ENCODE measurements at regions not wholly inside any gene's neighbourhood (a gene's known extent, or its start where the extent isn't known, plus 50 kb on each side); places are given as distances from the start of the nearest gene placed in this dataset.

DNA sequence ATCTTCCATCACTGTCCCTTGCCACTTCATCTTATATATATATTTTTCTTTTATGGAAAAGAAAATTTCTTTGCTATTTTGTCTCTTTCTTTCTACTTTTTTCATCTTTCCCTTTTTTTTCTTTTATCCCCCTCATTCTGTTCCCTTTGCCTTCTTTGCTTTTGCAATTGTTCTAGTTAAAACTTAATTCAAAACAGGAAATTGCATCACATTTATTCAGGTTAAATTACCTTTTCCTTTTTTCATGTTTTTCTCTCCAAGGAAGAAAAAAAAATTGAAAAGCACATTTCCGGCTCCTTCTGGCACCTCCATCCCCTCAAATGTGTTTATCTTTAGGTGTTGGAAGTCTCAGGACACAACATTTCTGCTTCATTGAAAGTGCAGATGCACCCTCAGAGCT lies 176.9 kb downstream of the FGF1 start:
- Histone ChIP-seq H3K4me1 (ENCODE audit: control insufficient read depth, insufficient read depth, low read length) (no peaks in the 10 kb centered on the region), H3K9me3 (ENCODE audit: control insufficient read depth, insufficient read depth, low read length) (no peaks in the 10 kb centered on the region), H3K27me3 (ENCODE audit: control insufficient read depth, insufficient read depth, low read length) (no peaks in the 10 kb centered on the region), H3K4me3 (ENCODE audit: low read length) (no peak overlapping the region), H3K36me3 (ENCODE audit: control insufficient read depth, insufficient read depth, low read length) (no peaks in the 10 kb centered on the region), H3K27ac (ENCODE audit: low read length) (no peak overlapping the region)
- no peak for DNase-seq (ENCODE audit: low read depth, low spot score)
- WGBS (ENCODE audit: insufficient coverage, insufficient read length) = no CpG with 5 or more reads among the region's 1 CpG

DNA sequence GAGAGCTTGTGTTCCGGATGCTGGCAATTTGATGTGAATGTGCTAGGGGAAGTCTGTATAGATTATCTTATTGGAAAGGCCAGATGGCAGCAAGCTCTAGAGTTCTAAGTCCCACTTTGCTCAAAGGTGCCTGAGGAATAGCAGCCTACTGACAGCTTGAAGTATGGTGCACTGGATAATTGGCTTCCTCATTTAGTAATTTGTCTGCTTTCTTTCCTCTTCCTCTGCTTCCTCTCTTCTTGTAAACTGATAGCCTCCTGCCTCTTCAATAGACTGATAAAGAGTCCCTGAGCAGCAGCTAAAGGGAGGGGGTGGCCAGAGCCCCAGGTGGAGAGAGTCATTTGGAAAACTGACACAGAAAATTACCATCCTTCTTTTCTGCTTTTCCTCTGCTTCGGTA lies 177.3 kb downstream of the FGF1 start:
- DNase-seq (ENCODE audit: low read depth, low spot score) = no peak
- no peaks in the 10 kb centered on the region for H3K27me3 ChIP-seq (ENCODE audit: control insufficient read depth, insufficient read depth, low read length)
- no peak overlapping the region for H3K27ac ChIP-seq (ENCODE audit: low read length)
- no peaks in the 10 kb centered on the region for H3K36me3 ChIP-seq (ENCODE audit: control insufficient read depth, insufficient read depth, low read length)
- no peaks in the 10 kb centered on the region for H3K4me1 ChIP-seq (ENCODE audit: control insufficient read depth, insufficient read depth, low read length)
- WGBS (ENCODE audit: insufficient coverage, insufficient read length) = no CpG with 5 or more reads among the region's 2 CpGs
- H3K9me3 ChIP-seq (ENCODE audit: control insufficient read depth, insufficient read depth, low read length) = no peaks in the 10 kb centered on the region
- H3K4me3 ChIP-seq (ENCODE audit: low read length) = no peak overlapping the region

DNA sequence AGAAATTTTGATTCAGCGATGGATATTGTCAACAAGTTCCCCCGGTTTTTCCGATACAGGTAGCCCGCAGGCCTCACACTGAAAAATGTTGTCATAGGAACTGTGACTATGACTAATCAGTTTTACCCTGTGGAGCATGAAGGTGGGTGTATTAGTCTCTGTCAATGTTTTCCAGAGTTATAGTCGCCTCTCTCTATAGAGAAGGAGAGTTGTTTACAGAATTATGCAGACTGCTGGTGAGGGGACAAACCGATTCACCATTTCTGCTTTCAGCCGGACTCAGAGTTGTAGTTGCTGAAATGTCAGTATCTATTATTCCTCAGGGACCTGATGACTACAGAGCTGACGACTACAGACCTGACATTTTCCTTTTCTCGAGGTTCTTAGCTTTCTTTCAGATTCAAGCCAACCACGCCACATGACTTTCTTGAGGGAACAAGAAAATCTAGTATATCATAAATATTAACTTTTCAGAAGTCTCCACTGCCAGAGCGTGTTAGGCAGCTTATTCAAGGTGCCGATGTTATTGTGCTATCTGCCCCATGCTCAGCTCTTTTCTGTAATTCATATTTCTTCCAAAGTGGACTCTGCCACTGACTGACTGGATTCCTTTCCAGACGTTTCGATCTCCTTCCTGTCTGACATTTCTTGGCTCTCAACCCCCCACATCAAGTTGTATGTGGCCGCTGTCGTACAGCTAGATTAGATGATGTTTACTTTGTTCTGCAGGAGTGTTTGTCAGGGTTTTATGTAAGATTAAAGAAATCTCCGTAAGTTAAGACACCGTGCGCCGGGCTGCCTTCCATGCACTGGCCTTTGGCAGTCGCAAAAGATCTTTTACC lies 178.1 kb downstream of the FGF1 start:
- Histone ChIP-seq H3K27ac (ENCODE audit: low read length) (no peak overlapping the region), H3K9me3 (ENCODE audit: control insufficient read depth, insufficient read depth, low read length) (no peaks in the 10 kb centered on the region), H3K27me3 (ENCODE audit: control insufficient read depth, insufficient read depth, low read length) (no peaks in the 10 kb centered on the region), H3K36me3 (ENCODE audit: control insufficient read depth, insufficient read depth, low read length) (no peaks in the 10 kb centered on the region), H3K4me3 (ENCODE audit: low read length) (no peak overlapping the region), H3K4me1 (ENCODE audit: control insufficient read depth, insufficient read depth, low read length) (no peaks in the 10 kb centered on the region)
- no peak for DNase-seq (ENCODE audit: low read depth, low spot score)
- no CpG with 5 or more reads among the region's 21 CpGs for WGBS (ENCODE audit: insufficient coverage, insufficient read length)

DNA sequence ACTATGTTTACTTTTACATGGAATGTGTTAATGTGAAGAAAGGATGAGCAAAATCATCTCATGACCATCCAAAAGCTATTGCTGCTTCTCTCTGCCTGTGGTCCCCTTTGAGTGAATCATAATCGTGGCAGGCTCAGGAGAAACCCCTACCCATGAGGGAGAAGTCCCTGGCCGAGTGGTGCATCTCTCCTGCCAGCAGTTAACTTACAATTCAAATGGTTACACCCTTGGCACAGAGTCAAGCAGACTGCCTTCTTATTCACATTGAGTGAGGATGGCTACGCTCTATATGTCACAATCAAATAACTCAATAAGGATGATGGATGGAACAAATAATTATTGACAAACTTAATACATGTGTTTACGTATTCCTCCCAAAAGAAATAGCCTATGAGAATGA lies 179.1 kb downstream of the FGF1 start:
- Histone ChIP-seq H3K4me3 (ENCODE audit: low read length) (no peak overlapping the region), H3K9me3 (ENCODE audit: control insufficient read depth, insufficient read depth, low read length) (no peaks in the 10 kb centered on the region), H3K4me1 (ENCODE audit: control insufficient read depth, insufficient read depth, low read length) (no peaks in the 10 kb centered on the region), H3K27me3 (ENCODE audit: control insufficient read depth, insufficient read depth, low read length) (no peaks in the 10 kb centered on the region), H3K36me3 (ENCODE audit: control insufficient read depth, insufficient read depth, low read length) (no peaks in the 10 kb centered on the region), H3K27ac (ENCODE audit: low read length) (no peak overlapping the region)
- no peak for DNase-seq (ENCODE audit: low read depth, low spot score)
- no CpG with 5 or more reads among the region's 4 CpGs for WGBS (ENCODE audit: insufficient coverage, insufficient read length)

DNA sequence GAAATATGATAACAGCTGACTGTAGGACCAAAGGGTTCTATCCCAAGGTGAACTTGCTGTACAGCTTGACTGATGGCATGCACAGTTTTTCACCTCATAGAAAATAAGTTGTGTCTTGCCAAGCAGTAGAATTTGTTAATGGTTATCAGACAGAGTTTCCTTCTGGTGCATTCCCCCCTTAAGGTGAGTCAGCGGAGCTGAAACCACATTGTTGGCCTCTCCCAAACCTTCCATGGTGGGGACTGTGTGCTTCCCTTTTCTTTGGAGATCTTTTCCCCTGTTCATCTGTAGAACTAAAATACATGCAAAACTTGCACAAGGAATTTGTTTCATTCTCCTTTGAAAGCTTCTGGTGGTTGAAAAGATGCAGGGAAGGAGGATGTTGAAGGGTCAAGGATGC lies 179.8 kb downstream of the FGF1 start:
- DNase-seq (ENCODE audit: low read depth, low spot score) = no peak
- Histone ChIP-seq H3K27me3 (ENCODE audit: control insufficient read depth, insufficient read depth, low read length) (no peaks in the 10 kb centered on the region), H3K4me3 (ENCODE audit: low read length) (no peak overlapping the region), H3K9me3 (ENCODE audit: control insufficient read depth, insufficient read depth, low read length) (no peaks in the 10 kb centered on the region), H3K4me1 (ENCODE audit: control insufficient read depth, insufficient read depth, low read length) (no peaks in the 10 kb centered on the region), H3K27ac (ENCODE audit: low read length) (no peak overlapping the region), H3K36me3 (ENCODE audit: control insufficient read depth, insufficient read depth, low read length) (no peaks in the 10 kb centered on the region)
- no CpG with 5 or more reads among the region's 1 CpG for WGBS (ENCODE audit: insufficient coverage, insufficient read length)

DNA sequence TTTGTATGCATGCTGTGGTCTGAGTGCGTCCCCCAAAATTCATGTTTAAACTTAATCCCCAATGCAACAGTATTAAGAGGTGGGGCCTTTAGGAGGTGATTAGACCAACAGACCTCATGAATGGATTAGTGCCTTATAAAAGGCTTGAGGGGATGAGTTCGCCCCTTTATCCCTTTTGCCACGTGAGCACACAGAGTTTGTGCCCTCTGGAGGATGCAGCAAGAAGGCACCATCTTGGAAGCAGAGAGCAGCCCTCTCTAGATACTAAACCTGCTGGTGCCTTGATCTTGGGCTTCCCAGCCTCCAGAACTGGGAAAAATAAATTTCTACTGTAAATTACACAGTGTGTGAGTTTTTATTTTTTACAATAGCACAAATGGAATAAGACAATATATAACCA lies 177.1 kb upstream of the SPRY4 start:
- WGBS (ENCODE audit: insufficient coverage, insufficient read length) = no CpG with 5 or more reads among the region's 3 CpGs
- H3K27me3 ChIP-seq (ENCODE audit: control insufficient read depth, insufficient read depth, low read length) = no peaks in the 10 kb centered on the region
- H3K9me3 ChIP-seq (ENCODE audit: control insufficient read depth, insufficient read depth, low read length) = no peaks in the 10 kb centered on the region
- no peaks in the 10 kb centered on the region for H3K36me3 ChIP-seq (ENCODE audit: control insufficient read depth, insufficient read depth, low read length)
- H3K4me1 ChIP-seq (ENCODE audit: control insufficient read depth, insufficient read depth, low read length) = no peaks in the 10 kb centered on the region; the same call in 1 of the 2 replicates
- no peak for DNase-seq (ENCODE audit: low read depth, low spot score)
- H3K4me3 ChIP-seq (ENCODE audit: low read length) = no peak overlapping the region
- H3K27ac ChIP-seq (ENCODE audit: low read length) = no peak overlapping the region

DNA sequence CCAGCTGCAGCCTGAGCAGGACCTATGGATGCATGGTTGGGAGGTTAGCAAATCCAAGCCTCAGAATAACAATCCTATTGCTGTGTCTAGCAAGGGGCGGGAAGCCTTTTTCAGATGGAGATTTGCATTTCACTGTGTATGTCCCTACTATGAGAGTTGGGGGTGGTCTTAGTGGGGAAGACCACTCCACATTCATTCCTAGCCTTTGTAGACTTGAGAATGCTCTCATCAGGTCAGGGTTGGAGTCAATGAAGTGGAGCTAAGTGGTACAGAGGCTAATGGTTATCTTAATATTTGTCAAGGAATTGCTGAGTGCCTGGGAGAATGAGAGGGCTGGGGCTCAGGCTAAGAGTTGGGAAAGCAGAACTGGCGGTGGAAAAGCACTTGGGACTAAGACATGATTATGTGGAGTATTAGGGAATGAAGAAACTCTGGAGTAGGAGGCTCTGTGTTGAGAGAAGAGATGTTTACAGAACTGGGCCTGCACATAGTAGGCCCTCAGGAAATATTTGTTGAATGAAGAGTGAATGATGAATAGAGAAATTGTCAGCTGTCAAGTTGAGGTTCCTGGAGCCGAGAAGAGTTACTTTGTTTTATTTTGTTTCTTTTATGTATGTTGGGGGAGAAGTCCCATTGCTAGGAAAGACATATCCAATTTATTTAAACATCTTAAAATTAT lies 175.5 kb upstream of the SPRY4 start:
- DNase-seq (ENCODE audit: low read depth, low spot score) = no peak
- Histone ChIP-seq H3K27me3 (ENCODE audit: control insufficient read depth, insufficient read depth, low read length) (no peaks in the 10 kb centered on the region), H3K4me1 (ENCODE audit: control insufficient read depth, insufficient read depth, low read length) (no peaks in the 10 kb centered on the region; the same call in 1 of the 2 replicates), H3K36me3 (ENCODE audit: control insufficient read depth, insufficient read depth, low read length) (no peaks in the 10 kb centered on the region), H3K4me3 (ENCODE audit: low read length) (no peak overlapping the region), H3K9me3 (ENCODE audit: control insufficient read depth, insufficient read depth, low read length) (no peaks in the 10 kb centered on the region), H3K27ac (ENCODE audit: low read length) (no peak overlapping the region)
- no CpG with 5 or more reads among the region's 3 CpGs for WGBS (ENCODE audit: insufficient coverage, insufficient read length)

DNA sequence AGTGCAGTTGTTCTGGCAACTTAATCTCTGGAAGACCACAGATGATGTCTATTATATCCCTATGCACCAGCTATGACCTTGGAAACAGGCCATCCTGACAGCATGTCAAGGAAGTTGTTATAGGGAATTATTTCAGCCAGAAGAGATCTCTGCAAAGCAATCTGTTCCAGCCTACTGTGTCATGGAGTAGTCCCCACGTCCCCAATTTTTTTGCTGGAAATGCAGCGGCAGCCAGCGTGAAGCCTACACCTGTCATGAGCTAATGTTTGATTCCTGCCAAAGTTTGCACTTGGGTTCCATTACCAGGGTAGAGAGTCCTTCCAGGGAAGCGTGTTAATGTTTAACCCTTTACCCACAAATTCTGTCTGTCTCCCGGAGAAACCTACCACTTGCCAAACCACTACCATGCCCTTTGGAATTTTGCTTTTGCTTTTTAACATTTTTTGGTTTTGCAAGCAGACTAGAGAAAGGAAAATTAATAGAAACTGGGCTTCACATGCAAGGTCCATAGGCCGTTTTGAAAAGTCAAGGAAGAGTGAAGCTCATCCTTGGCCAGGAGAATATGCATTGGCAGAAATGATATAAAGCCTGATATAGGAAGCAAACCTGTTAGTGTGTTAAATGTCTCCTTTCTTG lies 174.9 kb upstream of the SPRY4 start:
- H3K27me3 ChIP-seq (ENCODE audit: control insufficient read depth, insufficient read depth, low read length) = no peaks in the 10 kb centered on the region
- H3K4me1 ChIP-seq (ENCODE audit: control insufficient read depth, insufficient read depth, low read length) = no peaks in the 10 kb centered on the region; the same call in 1 of the 2 replicates
- H3K4me3 ChIP-seq (ENCODE audit: low read length) = no peak overlapping the region
- no peak for DNase-seq (ENCODE audit: low read depth, low spot score)
- no peaks in the 10 kb centered on the region for H3K36me3 ChIP-seq (ENCODE audit: control insufficient read depth, insufficient read depth, low read length)
- WGBS (ENCODE audit: insufficient coverage, insufficient read length) = no CpG with 5 or more reads among the region's 6 CpGs
- no peaks in the 10 kb centered on the region for H3K9me3 ChIP-seq (ENCODE audit: control insufficient read depth, insufficient read depth, low read length)
- H3K27ac ChIP-seq (ENCODE audit: low read length) = no peak overlapping the region

DNA sequence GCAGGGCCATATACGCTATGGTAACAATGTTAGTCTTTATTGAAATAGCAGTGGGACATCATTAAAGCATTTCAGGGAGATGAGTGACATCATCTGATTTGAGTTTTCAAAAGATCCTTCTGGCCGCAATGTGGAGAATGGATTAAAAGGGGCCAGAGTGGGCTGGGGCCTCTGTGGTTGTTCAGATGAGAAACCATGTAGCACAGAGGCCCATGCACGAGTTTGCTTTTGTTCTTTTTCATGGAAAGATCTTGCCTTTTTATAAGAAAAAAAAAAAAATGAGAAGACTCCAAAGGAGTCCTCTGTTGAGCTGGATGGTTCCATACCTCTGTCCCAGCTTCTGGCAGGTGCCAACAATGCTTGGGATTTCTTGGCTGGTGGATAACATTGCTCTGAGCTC lies 173.5 kb upstream of the SPRY4 start:
- WGBS (ENCODE audit: insufficient coverage, insufficient read length) = no CpG with 5 or more reads among the region's 3 CpGs
- no peaks in the 10 kb centered on the region; the same call in 1 of the 2 replicates for H3K4me1 ChIP-seq (ENCODE audit: control insufficient read depth, insufficient read depth, low read length)

DNA sequence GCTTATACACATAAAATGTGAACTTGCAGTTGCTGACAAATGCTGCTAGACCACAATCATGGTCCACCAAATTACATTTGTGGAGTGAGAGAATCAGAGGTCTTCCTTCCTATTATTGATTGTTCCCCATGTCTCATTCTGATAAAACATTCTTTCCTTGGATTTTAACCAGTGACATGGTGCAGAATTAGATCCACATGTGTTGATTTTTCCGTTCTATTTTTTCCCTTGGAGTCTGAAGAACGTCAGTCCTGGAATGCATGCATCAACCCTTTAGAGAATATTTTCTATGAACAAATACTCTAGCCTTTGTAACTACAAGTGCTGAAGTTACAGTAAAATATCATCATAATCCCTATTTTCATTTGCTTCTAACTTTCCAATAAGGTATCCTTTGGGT lies 170.7 kb upstream of the SPRY4 start:
- no CpG with 5 or more reads among the region's 2 CpGs for WGBS (ENCODE audit: insufficient coverage, insufficient read length)
- Histone ChIP-seq H3K4me3 (ENCODE audit: low read length) (no peak overlapping the region), H3K27me3 (ENCODE audit: control insufficient read depth, insufficient read depth, low read length) (no peaks in the 10 kb centered on the region), H3K36me3 (ENCODE audit: control insufficient read depth, insufficient read depth, low read length) (no peaks in the 10 kb centered on the region), H3K4me1 (ENCODE audit: control insufficient read depth, insufficient read depth, low read length) (no peaks in the 10 kb centered on the region; the same call in 1 of the 2 replicates), H3K27ac (ENCODE audit: low read length) (no peak overlapping the region), H3K9me3 (ENCODE audit: control insufficient read depth, insufficient read depth, low read length) (no peaks in the 10 kb centered on the region)
- DNase-seq (ENCODE audit: low read depth, low spot score) = no peak

More for the DNA sequence above, 173.5 kb upstream of the SPRY4 start:
- H3K9me3 ChIP-seq (ENCODE audit: control insufficient read depth, insufficient read depth, low read length) = no peaks in the 10 kb centered on the region
- H3K4me3 ChIP-seq (ENCODE audit: low read length) = no peak overlapping the region
- H3K36me3 ChIP-seq (ENCODE audit: control insufficient read depth, insufficient read depth, low read length) = no peaks in the 10 kb centered on the region
- no peak for DNase-seq (ENCODE audit: low read depth, low spot score)
- no peaks in the 10 kb centered on the region for H3K27me3 ChIP-seq (ENCODE audit: control insufficient read depth, insufficient read depth, low read length)
- H3K27ac ChIP-seq (ENCODE audit: low read length) = no peak overlapping the region

All from iPS DF 6.9 (cell line).